HG03558 (cell line): ENCODE measurements at regions not wholly inside any gene's neighbourhood (a gene's known extent, or its start where the extent isn't known, plus 50 kb on each side); places are given as distances from the start of the nearest gene placed in this dataset.

Source experiments
- ATAC-seq: cut with Tn5 transposase; IDR thresholded peaks from one replicate; pipeline ENCODE4 v1.9.1; 2021; ENCODE audit warnings: moderate number of reproducible peaks; ENCODE audit not compliant: unreplicated experiment; ENCODE audit errors: extremely low read depth

DNA sequence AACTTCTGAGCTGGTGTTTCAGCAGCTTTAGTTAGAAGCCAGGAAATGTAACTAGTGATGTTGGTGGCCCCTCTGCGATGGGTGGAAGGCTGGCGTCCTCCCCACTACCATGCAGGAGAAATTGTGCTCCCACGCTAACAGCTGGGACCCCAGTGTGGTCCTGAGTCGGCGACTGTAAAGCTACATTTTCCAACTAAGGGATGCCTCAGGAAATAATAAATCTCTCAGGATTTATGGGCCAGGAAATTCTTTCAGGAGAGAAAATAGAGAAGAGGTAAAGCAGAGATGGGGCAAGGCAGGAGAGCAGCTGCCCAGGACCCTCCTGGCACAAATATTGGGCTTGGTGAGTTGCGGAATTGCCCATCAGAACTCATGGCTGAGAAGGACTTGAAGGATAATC is 186.9 kb downstream of the OPA1 start:
- no peak for ATAC-seq

DNA sequence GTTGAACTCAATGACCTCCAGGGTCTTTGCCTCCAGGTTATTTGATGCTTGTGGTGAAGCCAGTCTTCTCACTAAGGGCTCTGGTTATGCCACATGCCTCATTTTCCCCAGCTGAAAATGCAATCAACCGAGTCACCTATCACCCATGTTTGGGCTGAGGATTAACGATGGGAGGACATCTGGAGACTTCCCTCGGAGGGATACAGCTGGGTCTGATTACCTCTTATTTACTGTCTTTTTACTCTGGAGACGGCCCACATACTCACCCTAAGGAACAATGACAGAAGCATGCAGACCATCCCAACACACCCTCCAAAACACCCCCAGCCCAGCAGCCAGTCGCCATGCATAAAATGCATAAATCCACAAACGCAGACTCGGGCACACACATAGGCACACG is 187.4 kb downstream of the OPA1 start:
- no peak for ATAC-seq

GRCh38 chr3:193780810-193781478 is 187.9 kb downstream of the OPA1 start:
- no peak for ATAC-seq

- ATAC-seq, result no peak
Measured at GRCh38 chr3:193782276-193782647, 189.3 kb downstream of the OPA1 start.

- no peak for ATAC-seq
Measured at GRCh38 chr3:193782747-193783146, 189.7 kb downstream of the OPA1 start.

- no peak for ATAC-seq
Measured at GRCh38 chr3:193783166-193783896, 190.3 kb downstream of the OPA1 start.

- no peak for ATAC-seq
Measured at GRCh38 chr3:193784822-193785221, 191.8 kb downstream of the OPA1 start.

GRCh38 chr3:193787496-193787870 is 194.5 kb downstream of the OPA1 start:
- no peak for ATAC-seq

- no peak for ATAC-seq
Measured at GRCh38 chr3:193788189-193788991, 195.4 kb downstream of the OPA1 start.

DNA sequence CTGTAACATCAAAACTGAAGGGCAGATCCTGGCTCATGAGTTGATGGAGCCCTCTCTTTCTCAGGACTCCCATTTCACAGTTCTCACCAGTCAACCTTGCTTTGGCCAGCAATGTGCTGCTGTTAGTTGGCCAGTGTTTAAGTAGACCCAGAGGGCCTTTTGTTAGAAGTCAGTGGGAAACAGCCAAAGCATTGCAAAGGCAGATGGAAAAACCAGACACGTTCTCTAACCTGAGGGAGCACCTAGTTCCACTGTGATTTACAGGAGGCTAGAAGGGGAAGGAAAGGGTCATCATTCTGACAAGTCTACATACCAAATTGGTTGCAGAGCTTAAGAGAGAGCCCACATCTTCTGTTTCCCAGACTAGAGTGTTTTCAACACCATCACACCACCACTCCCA is 196.4 kb downstream of the OPA1 start:
- ATAC-seq, result no peak

GRCh38 chr3:193790086-193790990 is 197.3 kb downstream of the OPA1 start:
- ATAC-seq, result no peak

DNA sequence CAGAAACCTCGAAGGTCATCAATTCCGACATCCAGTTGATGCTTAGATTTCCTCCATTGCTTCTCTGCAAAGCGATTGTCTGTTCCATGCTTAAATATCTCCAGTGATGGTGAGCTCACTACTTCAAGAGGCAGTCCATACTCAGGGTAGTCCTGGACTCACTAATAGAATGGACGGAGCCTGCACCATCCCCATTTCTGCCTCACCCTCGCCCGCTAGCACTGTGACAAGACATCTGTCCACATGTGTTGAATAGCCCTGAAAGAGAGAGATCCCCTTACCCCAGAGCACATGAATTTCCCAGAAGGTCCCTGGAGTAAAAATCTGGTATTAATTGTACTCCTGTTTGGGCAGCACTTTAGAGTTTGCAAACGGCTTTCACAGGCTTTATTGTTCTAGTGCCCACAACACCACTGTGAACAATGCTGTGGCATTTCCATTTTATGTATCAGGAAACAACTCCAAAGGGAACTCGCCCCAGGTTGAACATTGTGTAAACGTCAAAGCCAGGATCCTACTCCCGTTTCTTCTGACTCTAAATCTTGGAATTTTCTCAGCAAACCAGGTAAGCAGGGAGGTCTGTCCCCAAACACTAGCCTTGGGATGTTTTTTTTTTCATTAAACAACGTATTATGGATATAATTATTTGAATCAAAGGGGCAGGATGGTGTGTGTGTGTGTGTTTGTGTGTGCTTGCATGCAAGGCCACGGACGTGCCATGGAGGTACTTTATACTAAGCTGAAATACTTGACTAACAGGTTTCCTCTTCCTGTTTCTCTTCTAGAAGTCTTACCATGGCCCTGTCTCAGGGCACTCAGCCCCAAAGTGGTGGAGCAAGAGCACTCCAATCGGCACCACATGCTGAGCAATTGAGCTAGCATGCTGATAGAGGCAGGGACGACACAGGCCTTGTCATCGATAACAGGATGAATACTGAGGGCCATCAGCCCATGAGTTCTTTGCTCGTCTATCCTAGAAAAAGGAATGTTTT is 198.3 kb downstream of the OPA1 start:
- ATAC-seq, result no peak

- ATAC-seq, result no peak
Measured at GRCh38 chr3:193793123-193793522, 200.1 kb downstream of the OPA1 start.

DNA sequence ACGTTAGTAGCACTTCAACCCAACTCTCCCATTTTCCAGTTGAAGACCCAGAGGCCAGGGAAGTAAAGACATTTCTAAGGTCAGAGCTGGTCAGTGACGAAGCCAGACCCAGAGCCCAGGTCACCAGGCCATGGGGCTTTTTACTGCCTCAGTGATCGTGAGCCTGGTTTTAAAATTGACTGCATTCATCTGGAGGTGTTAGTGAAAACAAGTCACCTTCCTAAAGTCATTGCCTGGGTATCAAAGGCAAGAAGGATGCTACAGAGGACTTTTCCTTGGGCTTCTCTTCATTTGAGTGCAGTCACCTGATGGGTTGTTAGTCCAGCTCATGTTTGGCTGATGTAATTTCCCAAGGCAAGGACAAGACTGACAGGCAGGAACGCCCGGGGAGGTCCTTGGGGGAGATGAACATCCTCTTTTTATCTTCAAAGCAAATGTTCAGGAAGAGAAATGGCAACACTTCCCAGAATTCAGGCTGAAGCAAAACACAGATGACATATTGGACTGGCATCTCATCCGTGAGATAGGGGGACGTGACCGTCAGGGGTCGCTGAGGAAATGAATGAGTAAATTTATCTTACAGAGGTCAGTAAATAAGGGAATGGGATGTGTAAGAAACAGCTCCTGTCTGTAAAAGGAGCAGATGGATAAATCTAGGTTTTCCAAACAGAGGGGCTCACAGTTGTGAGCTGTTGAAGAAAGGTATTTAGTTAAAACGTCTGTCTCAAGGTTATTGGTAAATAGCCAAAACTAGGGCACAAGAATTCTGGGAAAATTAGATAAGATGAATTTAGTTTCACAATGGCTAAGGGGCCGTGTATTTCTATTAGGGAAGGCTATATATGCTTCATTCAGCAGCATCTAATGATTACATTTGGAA is 201.2 kb downstream of the OPA1 start:
- ATAC-seq, result no peak

GRCh38 chr3:193795062-193795690 is 202.2 kb downstream of the OPA1 start:
- ATAC-seq, result no peak

DNA sequence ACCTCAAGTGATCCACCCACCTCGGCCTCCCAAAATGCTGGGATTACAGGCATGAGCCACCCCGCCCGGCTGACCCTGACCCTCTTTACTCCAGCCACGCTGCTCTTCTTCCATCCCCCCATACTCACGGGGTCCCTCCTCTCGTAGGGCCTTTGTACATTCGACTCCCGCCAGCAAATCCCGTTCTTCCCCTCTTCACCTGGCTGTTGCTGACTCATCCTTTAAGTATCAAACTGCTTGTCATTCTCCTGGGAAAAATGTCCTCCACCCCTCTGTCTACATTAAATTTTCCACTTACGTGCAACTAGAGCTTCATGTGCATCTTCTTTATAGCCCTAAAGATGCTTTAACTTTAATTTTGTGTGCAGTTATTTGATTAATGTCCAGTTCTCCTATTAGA is 203.1 kb downstream of the OPA1 start:
- no peak for ATAC-seq

GRCh38 chr3:193797566-193797965 is 204.6 kb downstream of the OPA1 start:
- no peak for ATAC-seq

DNA sequence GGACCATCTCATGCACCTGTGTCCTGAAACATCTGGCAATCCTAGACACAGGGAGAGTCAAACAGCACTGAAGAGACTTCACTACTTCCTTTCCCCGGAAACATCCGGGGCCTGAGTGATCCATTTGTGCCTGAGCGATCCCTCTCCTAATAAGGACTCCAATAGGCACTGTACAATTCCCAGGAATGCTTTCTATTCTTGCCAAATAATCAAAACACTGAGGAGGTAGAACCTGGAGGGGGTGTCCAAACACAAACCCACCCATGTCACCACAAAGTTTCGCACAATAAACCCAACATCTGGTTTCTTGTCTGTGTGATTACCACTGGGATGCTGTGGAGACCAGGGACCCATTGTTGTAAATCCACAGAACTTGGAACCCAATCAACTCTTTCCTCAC is 205.0 kb downstream of the OPA1 start:
- no peak for ATAC-seq
